IMR-90 (cell line): ENCODE measurements at regions not wholly inside any gene's neighbourhood (a gene's known extent, or its start where the extent isn't known, plus 50 kb on each side); places are given as distances from the start of the nearest gene placed in this dataset.

ENCODE experiments used
- ATAC-seq: fragments of 200-7000 bp; cut with Tn5 transposase; 2 replicates; pipeline ENCODE4 v1.9.1; 2020; ENCODE audit warnings: low read depth, mild to moderate bottlenecking, moderate library complexity
- BruUV-seq: library from RNA; stranded (reverse); fragments of 400-500 nt; replicated peaks from 2 replicates; lab custom pipeline; 2021; lab: Mats Ljungman, UMichigan
- CTCF ChIA-PET: fragments of 300-600 bp; formaldehyde crosslinking; extraction: SDS; loops from one replicate; lab custom pipeline; 2021; ENCODE audit warnings: antibody characterized with exemption; lab: Yijun Ruan, JAX
- POLR2A ChIA-PET: fragments of 300-600 bp; sonication (Branson Sonifier 250); formaldehyde crosslinking; loops from one replicate; lab custom pipeline; 2022; ENCODE audit warnings: antibody characterized with exemption; ENCODE audit not compliant: unreplicated experiment; lab: Charles Lee
- DNase-seq: peaks from one replicate; pipeline ENCODE4 v3.0.0; 2013
- H2AFZ ChIP-seq: replicated peaks from 2 replicates; pipeline ENCODE3; 2013; ENCODE audit warnings: low read length, mild to moderate bottlenecking; ENCODE audit not compliant: poor library complexity
- H2AK5ac ChIP-seq: 2 replicates; pipeline ENCODE4 v1.6.1; 2013; ENCODE audit warnings: low read depth, low read length, inconsistent platforms
- H2AK9ac ChIP-seq: replicated peaks from 2 replicates; pipeline ENCODE3; 2013; ENCODE audit warnings: mild to moderate bottlenecking, low read depth, low read length, moderate library complexity; ENCODE audit not compliant: poor library complexity
- H2BK120ac ChIP-seq: 2 replicates; pipeline ENCODE4 v1.6.1; 2013; ENCODE audit warnings: low read depth, low read length, inconsistent platforms
- H2BK15ac ChIP-seq: 3 replicates; pipeline ENCODE4 v1.6.1; 2013; ENCODE audit warnings: low read depth, low read length, inconsistent platforms
- H2BK20ac ChIP-seq: 2 replicates; pipeline ENCODE4 v1.6.1; 2013; ENCODE audit warnings: low read depth, mild to moderate bottlenecking, inconsistent platforms, low read length, moderate library complexity
- H2BK5ac ChIP-seq: 2 replicates; pipeline ENCODE4 v1.6.1; 2013; ENCODE audit warnings: mild to moderate bottlenecking, low read depth, low read length, inconsistent platforms; ENCODE audit not compliant: poor library complexity, severe bottlenecking
- H3K14ac ChIP-seq: replicated peaks from 2 replicates; pipeline ENCODE4 v1.6.1; 2013; ENCODE audit warnings: low read depth, low read length, inconsistent platforms
- H3K18ac ChIP-seq: 2 replicates; pipeline ENCODE4 v1.6.1; 2013; ENCODE audit warnings: low read depth, low read length, control low read depth
- H3K23ac ChIP-seq: 2 replicates; pipeline ENCODE4 v1.6.1; 2013; ENCODE audit warnings: low read depth, low read length, inconsistent platforms
- H3K27ac ChIP-seq: 2 replicates; pipeline ENCODE4 v1.5.1; 2013; ENCODE audit warnings: mild to moderate bottlenecking, control low read depth, low read length; ENCODE audit not compliant: insufficient read depth
- H3K27me3 ChIP-seq: 2 replicates; pipeline ENCODE4 v1.6.1; 2013; ENCODE audit warnings: low read length; ENCODE audit not compliant: control insufficient read depth, insufficient read depth
- H3K36me3 ChIP-seq: 2 replicates; pipeline ENCODE4 v1.6.1; 2013; ENCODE audit warnings: low read length, mixed read lengths; ENCODE audit not compliant: control insufficient read depth, insufficient read depth
- H3K4ac ChIP-seq: 2 replicates; pipeline ENCODE4 v1.6.1; 2013; ENCODE audit warnings: low read depth, low read length, inconsistent platforms
- H3K4me1 ChIP-seq: 2 replicates; pipeline ENCODE4 v1.6.1; 2013; ENCODE audit warnings: low read length, mixed read lengths; ENCODE audit not compliant: control insufficient read depth, insufficient read depth
- H3K4me2 ChIP-seq: 2 replicates; pipeline ENCODE4 v1.6.1; 2013; ENCODE audit warnings: low read depth, mild to moderate bottlenecking, control low read depth, low read length, moderate library complexity
- H3K4me3 ChIP-seq: 2 replicates; pipeline ENCODE4 v1.5.1; 2013; ENCODE audit warnings: low read depth, mild to moderate bottlenecking, control low read depth, low read length, moderate library complexity; ENCODE audit not compliant: insufficient read depth
- H3K56ac ChIP-seq: 2 replicates; pipeline ENCODE4 v1.6.1; 2013; ENCODE audit warnings: low read length, inconsistent platforms; ENCODE audit not compliant: insufficient read depth; ENCODE audit errors: extremely low read depth
- H3K79me1 ChIP-seq, 2 experiments: 2 replicates each; pipeline ENCODE4 v1.6.1; 2013; ENCODE audit warnings: low read length in 2 of 2, inconsistent platforms in 1 of 2, low read depth in 1 of 2
- H3K9ac ChIP-seq: 2 replicates; pipeline ENCODE4 v1.6.1; 2013; ENCODE audit warnings: low read depth, low read length, control low read depth
- H3K9me1 ChIP-seq: 2 replicates; pipeline ENCODE4 v1.6.1; 2013; ENCODE audit warnings: low read length, inconsistent platforms; ENCODE audit not compliant: insufficient read depth
- H3K9me3 ChIP-seq: 2 replicates; pipeline ENCODE4 v1.6.1; 2013; ENCODE audit warnings: low read length; ENCODE audit not compliant: control insufficient read depth, insufficient read depth
- H4K20me1 ChIP-seq: 2 replicates; pipeline ENCODE4 v1.6.1; 2013; ENCODE audit warnings: low read length, inconsistent platforms; ENCODE audit not compliant: insufficient read depth
- H4K5ac ChIP-seq: 2 replicates; pipeline ENCODE4 v1.6.1; 2013; ENCODE audit warnings: mild to moderate bottlenecking, low read depth, low read length, control low read depth
- H4K8ac ChIP-seq, 2 experiments: 2 replicates each; pipeline ENCODE4 v1.6.1; 2013; ENCODE audit warnings: low read depth in 2 of 2, low read length in 2 of 2, control low read depth in 1 of 2, inconsistent platforms in 1 of 2
- H4K91ac ChIP-seq: 2 replicates; pipeline ENCODE4 v1.6.1; 2013; ENCODE audit warnings: low read depth, low read length, inconsistent platforms; ENCODE audit not compliant: insufficient read depth
- MXI1 ChIP-seq: IDR thresholded peaks from 2 replicates; pipeline ENCODE4 v1.6.1; 2012; ENCODE audit warnings: low read depth, mild to moderate bottlenecking, low read length, moderate library complexity, borderline replicate concordance
- RCOR1 ChIP-seq: IDR thresholded peaks from 2 replicates; pipeline ENCODE4 v1.6.1; 2012; ENCODE audit warnings: mild to moderate bottlenecking, low read length, improper control_type of control experiment; ENCODE audit not compliant: insufficient replicate concordance
- RFX5 ChIP-seq: IDR thresholded peaks from 2 replicates; pipeline ENCODE4 v1.8.0; 2012; ENCODE audit warnings: low read depth, mild to moderate bottlenecking, low read length, moderate library complexity
- WGBS, 2 experiments: methylation state at CpG; one replicate each; pipeline versions ENCODE4 v1.1.5 to v1.1.7; 2013; ENCODE audit warnings: missing lambda C conversion rate in 2 of 2; ENCODE audit not compliant: insufficient read length in 1 of 2; ENCODE audit errors: extremely low coverage in 2 of 2; 5-methylcytosine and 5-hydroxymethylcytosine counted together
- dilution Hi-C: fragments of 300-500 bp; cut with HindIII; formaldehyde crosslinking; loops from one replicate; pipeline ENCODE4 v1.14.3; 2018; ENCODE audit warnings: low sequenced_read_pairs; ENCODE audit not compliant: unreplicated experiment
- in situ Hi-C: fragments of 300-500 bp; cut with MboI; formaldehyde crosslinking; loops from 3 replicates; pipeline ENCODE4 v1.14.3; 2019; ENCODE audit warnings: low sequenced_read_pairs, inconsistent platforms, mixed read lengths
- intact Hi-C: fragments of 100-400 bp; cut with micrococcal nuclease; formaldehyde crosslinking; loops from 2 replicates; pipeline ENCODE4 v1.10.0; 2022

DNA sequence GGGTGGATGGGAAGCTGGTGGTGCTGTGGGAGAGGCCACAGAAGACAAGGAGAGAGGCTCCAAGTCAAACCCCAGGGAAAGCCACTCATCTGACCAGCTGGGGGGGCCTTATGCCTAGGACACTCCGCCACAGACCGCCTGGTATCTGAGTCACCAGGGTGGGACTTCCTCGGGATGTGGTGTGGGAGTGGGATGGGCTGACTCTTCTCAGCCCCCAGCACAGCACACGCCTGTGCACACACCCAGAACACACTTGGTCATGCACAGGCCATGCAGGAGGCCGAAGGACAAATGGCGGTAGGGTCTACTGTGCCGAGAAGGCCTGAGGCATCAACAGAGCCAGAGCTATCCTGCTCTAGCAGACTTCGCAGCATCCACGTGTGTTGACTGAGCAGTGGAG is 136.4 kb downstream of the INHBB start:
- ChIA-PET POLR2A (interaction anchor here (0.5 kb wide), 1 partner anchor 355 kb away, joined by 3 read pairs; no protein-coding TSS in a partner anchor), CTCF (no interaction called here)
- Histone ChIP-seq H3K4ac (no peak overlapping the region), H3K27ac (no peak overlapping the region), H3K56ac (no peak overlapping the region), H2AFZ (no peak overlapping the region), H2BK5ac (no peak overlapping the region), H4K91ac (no peak overlapping the region), H3K4me3 (no peak overlapping the region), H2BK20ac (no peak overlapping the region), H3K9me1 (peaks cover 6% of the 10 kb centered on the region), H3K27me3 (peaks cover 50% of the 10 kb centered on the region), H3K23ac (no peak overlapping the region), H4K5ac (no peak overlapping the region), H2AK9ac (no peak overlapping the region), H4K8ac (no peak overlapping the region), H3K79me1 (no peaks in the 10 kb centered on the region), H2BK15ac (no peak overlapping the region), H3K4me2 (no peak overlapping the region), H4K20me1 (no peaks in the 10 kb centered on the region), H3K9me3 (no peaks in the 10 kb centered on the region; the same call in 1 of the 2 replicates), H3K4me1 (no peaks in the 10 kb centered on the region), H3K18ac (no peak overlapping the region), H2BK120ac (no peak overlapping the region), H3K36me3 (no peaks in the 10 kb centered on the region), H3K14ac (no peak overlapping the region), H2AK5ac (no peak overlapping the region), H3K9ac (no peak overlapping the region)
- intact Hi-C loops (no loop called here), dilution Hi-C loops (no loop called here), in situ Hi-C loops (no loop called here)
- no TSS peak for BruUV-seq
- ATAC-seq (no peak), DNase-seq (no peak)
- 90% methylated on average over 2 of the region's 9 CpGs; no CpG with 5 or more reads in 1 of the 2 experiments for WGBS, 2 experiments
- no peak for TF ChIP-seq MXI1
- no peak for TF ChIP-seq RCOR1
- TF ChIP-seq RFX5 = no peak
